HG02885 (cell line): ENCODE measurements at regions not wholly inside any gene's neighbourhood (a gene's known extent, or its start where the extent isn't known, plus 50 kb on each side); places are given as distances from the start of the nearest gene placed in this dataset.
A peak's percentile ranks its signal among the peaks of the same experiment; 100 is the strongest.
"Not testable (repeated sequence)": the region's sequence is repeated elsewhere in the genome, so short reads cannot be mapped to it uniquely, and the experiment has no call there.

ENCODE experiments used
- ATAC-seq: cut with Tn5 transposase; IDR thresholded peaks from one replicate; pipeline ENCODE4 v1.9.1; 2021; ENCODE audit warnings: mild to moderate bottlenecking; ENCODE audit not compliant: unreplicated experiment, poor library complexity

DNA sequence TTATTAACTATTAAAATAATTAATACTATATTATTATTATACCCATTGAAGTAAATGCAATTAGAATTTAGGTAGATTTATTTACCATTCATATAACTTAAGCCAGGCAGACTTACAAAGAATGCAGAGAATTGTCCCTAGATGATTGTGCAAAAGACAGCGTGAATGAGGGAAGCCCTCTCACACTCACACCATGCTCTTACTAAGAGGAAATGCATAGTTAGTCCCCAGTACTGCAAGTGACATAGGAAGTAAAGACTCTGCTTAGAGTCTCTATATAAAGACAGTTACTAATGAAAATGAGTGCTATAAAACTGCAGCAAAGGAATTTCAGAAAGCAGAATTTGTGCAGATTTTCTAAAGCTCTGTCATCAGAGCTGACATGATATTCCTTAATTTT, 270.4 kb downstream of the ZBBX start:
- no peak for ATAC-seq

DNA sequence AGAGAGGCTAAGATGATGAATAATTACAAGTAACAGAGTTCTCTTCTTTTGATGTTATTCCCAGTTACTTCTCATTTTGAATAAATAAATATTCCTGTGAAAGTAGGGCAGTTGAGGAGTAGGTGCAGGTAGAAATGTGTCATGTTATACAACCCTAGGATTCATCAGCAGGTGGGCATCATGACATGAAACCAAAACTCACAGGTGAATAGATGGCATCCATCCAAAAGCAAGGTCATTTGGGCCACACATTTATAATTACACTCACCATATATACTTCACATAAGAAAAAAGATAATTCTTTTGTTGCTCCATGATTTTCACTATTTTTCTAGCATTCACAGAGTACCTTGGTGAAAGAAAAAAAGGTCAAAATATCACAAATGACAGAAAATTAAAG, 273.6 kb downstream of the ZBBX start:
- ATAC-seq, result no peak

DNA sequence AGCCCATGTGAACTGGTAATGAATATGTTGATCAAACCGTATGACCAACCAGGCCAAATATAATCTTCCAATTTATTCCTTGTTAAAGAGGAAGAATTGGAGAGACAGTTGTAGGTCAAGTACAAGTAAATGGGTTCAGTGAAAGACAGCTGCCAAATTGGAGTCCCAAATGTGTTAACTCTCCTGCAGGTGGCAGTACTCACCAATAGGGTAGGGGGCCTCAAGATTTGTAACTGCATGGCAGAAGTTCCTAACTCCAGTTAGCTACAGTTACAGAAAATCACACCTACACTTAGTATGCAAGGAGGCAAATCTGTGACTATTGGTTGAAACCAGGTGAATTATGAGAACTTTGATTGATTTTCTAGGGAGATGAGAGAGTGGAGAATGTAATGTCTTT, 278.0 kb downstream of the ZBBX start:
- no peak for ATAC-seq

DNA sequence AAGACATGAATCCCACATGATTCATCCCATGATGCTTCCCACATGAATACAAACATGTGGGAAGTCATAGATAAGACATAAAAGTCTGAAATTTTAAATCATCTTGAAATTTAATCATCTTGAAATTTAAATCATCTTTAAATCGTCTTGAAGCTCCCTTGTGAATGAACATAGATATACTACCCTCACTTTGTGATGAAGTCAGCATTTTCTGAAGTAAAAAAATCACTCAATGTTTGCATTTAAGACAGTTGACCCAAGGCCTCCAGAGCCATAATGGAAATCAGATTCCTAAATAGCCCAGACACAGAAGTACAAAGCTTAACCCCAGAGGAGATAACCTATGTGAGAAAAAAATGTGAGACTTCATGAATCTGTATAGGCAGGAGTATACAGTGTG, 279.4 kb downstream of the ZBBX start:
- ATAC-seq, result no peak

DNA sequence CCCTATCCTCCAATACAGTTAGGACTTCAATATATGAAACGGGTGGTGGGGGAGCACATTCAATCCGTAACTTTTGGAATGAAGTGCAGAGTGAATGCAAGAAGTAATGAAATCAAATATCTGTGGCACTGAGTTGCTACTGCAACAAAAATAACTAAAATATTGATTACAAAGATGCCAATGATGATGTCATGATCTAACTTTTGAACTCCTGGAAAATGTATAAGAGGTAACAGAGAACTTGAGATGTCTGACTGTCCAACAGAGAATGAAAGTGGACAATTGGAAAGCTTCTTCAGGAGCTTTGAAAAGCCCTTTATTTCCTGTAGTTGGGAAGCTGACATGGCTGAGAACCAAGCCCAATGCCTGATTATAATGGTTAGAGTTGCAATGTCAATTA, 279.9 kb downstream of the ZBBX start:
- ATAC-seq, result no peak

DNA sequence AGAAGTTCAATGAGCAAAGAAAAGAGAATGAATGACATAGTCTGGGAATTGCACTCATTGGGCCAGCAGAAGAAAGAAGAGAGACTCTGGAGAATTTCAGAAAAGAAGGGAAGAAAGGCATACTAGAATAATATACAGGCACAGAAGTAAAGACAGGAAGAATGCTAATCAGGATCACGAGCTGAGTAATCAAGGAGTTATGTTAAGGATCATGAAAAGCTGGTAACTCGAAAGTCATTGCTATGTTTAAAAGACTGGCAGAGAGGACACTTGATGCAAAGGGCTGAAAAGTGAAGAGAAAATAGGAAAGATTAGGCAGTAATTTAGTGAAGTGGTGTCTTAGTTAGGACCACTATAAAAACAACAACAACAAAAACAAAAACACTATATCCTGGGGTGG, 284.1 kb downstream of the ZBBX start:
- ATAC-seq, result no peak

DNA sequence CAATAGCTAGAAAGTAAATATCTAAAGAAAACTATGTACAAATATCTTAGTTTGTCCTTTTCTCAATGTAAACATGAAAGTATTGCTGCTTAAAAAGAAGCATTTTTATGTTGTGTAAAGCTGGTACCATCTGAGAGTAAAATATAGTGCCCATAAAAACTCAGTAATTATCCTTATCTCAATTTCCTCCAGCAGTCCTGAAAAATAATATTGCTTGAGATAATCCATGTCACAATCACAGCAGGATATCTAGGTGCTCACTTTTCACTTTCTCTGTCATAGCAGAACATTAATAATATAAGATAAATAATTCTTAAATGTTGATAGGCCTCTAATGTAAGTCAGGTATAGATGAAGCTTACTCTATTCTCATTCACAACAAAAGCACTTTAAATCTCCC, 285.5 kb downstream of the ZBBX start:
- no peak for ATAC-seq

DNA sequence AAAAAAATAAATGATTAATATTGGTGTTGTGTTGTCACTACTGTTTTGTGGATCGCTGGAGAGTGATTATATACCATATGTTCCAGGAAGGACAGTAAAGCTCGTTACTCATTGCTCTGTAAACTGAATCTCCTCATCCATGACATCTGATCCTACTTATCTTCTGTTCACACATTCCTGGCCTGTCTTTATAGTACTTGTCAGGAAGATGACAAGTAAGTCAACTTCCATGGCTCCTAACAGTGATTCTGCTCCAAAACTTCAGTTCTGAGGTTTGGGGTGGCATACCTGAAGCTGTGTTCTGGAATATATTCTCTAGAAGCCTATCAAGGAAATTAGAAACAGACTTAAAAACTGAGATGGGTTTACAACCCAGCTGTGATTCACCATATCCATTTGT, 288.9 kb downstream of the ZBBX start:
- ATAC-seq, result no peak

DNA sequence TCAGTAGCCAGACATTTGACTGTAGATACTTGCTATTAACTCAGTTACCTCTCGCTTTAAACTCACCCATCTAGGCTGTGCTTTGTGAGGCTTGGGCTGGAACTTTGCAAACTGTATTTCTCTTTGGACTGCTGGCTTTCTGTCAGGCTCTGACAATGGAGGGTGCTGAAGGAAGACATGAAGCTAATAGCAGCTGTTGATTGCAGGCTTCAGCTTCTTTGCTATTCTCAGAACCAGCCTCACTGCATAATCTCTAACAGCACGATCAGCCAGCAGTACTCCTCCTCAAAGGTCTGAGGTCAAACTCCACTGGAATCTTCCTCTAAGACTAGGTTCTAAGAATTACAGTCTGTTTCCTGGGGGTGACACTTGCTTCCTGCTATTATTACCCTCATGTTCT, 295.6 kb downstream of the ZBBX start:
- ATAC-seq, result no peak

DNA sequence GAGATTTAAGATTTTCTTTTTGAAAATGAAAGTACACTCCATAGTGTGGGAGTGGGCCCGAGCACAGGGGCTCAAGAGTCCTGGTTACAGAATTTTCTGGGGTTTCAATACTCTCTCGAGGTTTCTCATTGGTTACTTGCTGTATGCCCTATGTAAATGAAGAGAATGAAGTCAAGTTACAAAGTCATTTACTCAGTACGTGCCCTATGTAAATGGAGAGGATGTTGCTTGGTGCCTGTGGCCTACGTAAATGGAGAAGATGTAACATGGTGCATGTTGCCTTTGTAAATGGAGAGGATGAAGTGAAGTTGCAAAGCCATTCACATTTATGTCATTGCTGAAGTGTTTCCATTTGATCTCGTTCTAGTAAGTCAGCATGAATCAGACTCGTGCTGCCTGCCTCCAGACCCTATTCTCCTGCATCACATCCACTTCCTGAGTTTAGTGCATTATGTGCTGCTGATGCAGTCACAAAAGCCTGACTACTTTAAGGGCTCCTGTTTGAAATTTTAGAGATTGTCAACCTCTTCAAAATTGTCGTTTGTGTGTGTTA, 302.0 kb downstream of the ZBBX start:
- peak; percentile 41 for ATAC-seq

DNA sequence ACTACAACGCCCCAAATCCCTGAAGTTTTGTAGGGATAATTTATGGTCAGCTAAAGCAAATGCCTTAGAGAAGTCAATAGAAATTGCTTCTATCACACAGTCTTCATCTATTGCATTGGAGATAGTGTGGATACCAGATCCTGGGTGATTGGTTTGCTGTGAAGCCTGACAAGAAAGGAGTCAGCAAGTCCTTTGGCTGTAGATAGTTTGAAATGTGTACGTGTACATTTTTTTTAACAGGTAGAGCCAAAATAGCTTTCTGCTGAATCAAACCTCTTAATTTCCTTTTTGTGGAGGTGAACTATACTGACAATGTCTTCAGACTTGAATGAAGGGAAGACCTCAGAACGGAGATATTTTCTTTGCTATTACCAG, 312.3 kb downstream of the ZBBX start:
- no peak for ATAC-seq

DNA sequence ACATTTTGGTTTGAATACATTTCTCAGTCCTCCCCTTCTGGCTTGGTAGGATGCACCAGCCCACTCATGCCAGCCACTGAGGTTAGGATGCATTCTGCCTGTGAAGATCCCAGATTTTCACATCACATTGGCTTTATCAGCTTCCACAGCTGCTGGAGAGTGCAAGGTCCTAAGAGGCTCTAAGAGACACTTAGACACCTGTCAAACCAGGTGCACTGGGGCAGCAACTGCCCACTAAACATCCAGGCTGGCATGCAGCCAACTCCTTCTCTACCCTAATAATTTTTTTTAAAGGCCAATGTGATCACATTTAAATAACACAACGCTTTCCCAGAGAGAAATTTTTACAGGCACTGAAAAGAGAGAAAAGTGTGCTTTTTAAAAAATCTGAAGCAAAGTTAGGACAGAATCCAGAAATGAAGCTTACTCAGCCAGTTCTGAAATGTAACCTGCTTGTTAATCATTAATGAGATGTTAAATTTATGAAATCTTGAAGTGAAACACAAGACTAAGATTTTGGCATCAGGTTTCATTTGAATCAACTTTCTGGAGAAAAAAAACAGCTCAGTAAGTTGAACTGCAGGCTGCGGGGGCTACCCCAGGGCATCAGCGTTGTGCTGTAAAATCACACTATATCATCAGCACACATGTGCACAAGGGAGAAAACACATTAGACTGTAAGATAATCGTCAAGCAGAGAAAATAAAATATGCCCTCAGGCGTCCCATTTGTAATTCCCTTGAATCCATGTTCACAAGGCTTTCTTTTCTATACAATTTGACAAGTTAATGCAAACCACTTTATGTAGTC, 312.9 kb downstream of the ZBBX start:
- no peak for ATAC-seq

DNA sequence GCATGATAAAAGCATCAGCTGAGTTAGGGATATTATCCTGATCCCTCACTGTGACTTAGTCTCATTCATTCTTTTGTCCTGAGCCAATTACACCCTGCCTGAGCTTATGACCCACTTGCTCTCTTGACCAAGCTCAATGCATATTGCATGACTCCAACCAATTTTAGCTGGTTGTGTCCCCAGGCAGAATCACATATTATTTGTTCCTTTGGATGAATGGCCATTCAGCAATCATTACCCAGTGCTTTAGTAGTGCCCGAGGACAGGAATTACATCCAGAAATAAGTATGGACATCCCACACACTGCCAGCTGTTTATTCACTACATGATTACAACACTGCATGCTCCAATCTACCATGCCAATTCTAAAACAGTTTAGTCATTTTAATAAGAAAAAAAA, 322.5 kb downstream of the ZBBX start:
- ATAC-seq, result no peak

DNA sequence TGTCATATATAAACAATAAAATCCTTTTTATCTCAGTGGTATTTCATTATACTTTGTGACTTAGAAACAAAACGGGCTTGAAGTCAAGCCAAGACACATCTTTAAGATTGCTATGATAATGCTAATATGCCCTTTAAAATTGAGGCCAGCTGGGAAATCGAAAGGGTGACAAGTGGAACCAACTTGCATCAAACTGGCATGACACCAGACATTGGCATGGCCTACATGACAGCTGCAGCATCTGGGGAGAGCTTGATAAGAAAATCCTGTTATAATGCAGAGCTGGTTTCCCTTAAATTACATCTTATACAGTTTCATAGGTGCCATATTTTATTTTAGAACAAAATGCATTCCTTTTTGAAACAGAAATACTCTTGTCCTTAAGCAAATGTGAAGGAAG, 325.2 kb downstream of the ZBBX start:
- ATAC-seq, result no peak

DNA sequence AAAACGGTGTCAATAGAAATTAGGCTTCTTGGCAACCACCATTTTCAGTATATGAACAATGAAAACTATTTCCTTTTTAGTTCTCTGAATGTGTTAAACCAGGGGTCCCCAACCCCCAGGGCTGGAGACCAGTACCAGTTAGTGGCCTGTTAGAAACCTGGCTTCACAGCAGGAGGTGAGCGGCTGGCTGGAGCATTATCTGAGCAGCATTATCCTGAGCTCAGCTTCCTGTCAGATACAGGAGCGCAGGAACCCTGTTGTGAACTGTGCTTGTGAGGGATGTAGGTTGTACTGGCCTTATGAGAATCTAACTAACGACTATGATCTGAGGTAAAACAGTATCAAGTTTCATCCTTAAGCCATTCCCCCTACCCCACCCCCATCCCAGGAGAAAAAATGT, 328.7 kb downstream of the ZBBX start:
- ATAC-seq, result no peak

DNA sequence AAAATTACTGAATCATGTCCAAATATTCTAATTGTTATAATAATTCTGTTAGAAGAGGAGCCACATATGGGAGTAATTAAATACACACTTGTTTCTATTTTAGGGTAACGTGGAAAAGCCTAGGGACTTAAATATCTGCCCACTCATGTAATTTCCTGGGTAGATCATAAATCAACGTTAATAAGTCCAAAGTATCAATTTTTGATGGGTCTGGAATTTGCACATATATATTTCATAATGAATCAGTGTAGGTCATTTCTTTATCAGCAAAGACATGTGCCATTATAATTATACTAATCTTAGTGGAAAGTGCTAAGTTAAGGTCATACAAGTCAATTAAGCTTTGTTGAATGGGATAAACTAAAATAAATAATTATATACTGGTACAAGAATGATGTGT, 346.2 kb downstream of the ZBBX start:
- no peak for ATAC-seq

DNA sequence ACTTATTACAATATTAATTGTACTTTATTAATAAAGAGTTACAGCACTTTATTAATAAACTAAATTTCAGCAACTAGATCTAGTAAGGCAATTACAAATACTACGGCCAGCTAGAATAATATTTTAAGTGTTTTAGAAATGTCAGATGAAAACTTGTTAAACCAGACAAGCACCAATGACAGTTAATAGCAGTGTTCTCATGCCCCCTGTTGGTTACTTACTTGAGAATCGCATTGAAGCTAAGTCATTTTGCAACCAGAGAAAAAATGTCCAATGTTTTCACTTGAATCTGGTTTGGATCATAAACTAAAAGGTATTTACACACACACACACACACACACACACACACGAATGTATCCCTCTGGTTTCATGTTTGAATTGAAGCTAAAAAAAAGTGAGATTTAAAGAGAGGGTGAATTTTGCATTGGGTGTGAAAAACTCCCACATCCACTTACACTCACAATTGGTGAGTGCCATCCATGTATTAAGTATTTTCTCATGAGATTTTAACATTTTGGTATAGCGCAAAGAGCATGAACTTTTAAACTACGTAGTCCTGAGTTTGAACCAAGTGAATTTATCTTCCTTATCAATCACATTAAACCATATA, 347.7 kb downstream of the ZBBX start:
- ATAC-seq, result no peak

DNA sequence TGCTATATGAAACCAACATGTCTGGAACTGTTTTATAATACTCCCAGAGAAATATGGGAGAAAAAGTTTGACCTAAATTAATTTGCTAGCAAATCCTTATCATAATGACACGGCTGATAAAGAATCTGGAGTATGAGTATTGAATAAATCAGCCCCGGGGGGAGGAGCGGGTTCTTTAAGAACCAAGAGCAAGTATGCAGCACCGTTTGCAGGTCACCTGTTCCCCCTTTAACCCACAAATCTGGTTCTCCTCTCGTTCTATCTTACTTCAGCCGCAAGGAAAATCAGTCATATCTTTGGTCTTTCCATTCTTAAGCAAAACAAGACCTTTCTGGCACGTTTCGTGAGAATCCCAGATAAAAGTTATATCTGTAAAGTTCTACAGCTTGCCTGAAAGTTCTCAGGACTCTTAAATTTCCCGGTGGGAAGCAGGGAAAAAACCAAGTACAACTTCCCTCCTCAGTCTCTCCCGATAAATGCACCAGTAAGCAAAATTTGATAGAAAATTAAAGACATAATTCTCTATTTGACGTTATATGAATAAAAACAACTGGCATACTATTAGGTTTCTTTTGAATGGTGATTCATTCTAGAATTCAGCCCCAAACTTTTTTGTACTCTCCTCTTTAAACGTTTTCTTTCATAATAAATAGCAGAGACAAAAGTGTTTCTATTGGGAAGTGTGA, 348.6 kb downstream of the ZBBX start:
- no peak for ATAC-seq

DNA sequence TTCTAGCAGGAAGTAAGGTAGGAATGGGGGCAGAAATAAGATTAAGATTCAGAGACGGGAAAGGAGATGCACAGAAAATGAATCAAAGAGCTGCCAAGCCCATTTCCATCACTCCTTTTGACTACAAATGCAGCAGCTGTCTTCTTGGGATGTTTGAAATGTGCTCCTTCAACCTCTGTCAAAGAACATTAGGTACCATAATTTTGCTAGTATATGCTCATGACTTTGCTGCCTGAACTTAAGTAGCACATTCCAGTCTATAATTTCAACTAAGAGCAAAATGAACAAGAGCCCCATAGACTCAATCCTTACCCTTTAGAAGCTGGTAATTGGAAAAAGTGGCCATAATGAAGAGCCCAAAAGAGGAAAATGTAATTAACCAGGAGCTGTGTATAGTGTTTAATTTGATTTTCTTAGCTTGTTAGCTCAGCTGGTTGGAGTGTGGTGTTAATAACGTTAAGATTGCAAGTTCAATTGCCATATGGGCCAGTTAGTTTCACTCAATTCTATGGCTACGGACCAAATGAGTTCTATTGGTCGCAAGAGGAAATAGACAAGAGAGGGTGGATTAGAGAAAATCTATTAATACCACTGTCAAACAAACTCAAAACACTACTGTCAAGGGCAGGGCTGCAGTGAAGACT, 349.9 kb downstream of the ZBBX start:
- no peak for ATAC-seq

DNA sequence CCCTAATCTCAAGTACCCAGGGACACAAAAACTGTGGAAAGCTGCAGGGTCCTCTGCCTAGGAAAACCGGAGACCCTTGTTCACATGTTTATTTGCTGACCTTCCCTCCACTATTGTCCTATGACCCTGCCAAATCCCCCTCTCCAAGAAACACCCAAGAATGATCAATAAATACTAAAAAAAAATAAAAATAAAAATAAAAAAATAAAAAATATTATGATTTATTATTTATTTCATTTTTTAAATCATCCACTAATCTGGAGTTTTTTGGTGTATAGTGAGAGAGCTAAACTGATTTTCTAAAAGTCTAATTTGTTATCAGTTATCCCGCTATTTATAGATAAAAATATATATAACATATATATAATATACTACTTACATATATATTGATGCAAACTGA, 360.6 kb downstream of the ZBBX start:
- not testable (repeated sequence) for ATAC-seq

DNA sequence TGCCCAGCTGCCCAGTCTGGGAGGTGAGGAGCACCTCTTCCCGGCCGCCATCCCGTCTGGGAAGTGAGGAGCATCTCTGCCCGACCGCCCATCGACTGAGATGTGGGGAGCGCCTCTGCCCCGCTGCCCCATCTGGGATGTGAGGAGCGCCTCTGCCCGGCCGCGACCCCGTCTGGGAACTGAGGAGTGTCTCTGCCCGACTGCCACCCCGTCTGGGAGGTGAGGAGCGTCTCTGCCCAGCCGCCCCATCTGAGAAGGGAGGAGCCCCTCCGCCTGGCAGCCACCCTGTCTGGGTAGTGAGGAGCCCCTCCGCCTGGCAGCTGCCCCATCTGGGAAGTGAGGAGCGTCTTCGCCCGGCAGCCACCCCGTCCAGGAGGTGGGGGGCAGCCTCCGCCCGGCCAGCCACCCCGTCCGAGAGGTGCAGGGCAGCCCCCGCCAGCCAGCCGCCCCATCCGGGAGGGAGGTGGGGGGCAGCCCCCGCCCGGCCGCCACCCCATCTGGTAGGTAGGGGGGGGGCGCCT, 361.4 kb downstream of the ZBBX start:
- ATAC-seq, result not testable (repeated sequence)
